NCI-H345 treated with DMSO at 0.1 percent for 48 hours (cell line): ENCODE measurements at regions not wholly inside any gene's neighbourhood (a gene's known extent, or its start where the extent isn't known, plus 50 kb on each side); places are given as distances from the start of the nearest gene placed in this dataset.
"Not testable (repeated sequence)": the region's sequence is repeated elsewhere in the genome, so short reads cannot be mapped to it uniquely, and the experiment has no call there.

Source experiments
- DNase-seq: peaks from one replicate; lab custom pipeline; 2025; ENCODE audit not compliant: unreplicated experiment; lab: John Stamatoyannopoulos, UW

DNA sequence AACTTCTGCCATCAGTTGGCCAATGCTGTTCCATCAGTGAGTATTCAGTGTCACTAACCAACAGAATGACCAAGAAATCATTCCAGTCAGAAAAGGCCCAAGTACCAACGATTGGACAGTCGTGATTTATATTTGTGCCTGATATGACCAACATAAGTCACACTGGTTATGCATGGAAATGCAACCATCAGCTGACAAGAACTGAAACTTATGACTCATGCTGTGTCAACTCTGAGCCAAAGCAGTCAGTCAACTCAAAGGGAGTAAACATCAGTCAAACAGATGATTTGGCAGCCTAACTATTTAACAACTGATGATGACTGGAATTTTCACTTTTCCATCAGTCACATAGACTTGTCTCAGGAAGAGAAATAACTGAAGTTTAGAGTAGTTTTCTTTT lies 142.4 kb downstream of the ANXA2 start:
- DNase-seq = no peak

DNA sequence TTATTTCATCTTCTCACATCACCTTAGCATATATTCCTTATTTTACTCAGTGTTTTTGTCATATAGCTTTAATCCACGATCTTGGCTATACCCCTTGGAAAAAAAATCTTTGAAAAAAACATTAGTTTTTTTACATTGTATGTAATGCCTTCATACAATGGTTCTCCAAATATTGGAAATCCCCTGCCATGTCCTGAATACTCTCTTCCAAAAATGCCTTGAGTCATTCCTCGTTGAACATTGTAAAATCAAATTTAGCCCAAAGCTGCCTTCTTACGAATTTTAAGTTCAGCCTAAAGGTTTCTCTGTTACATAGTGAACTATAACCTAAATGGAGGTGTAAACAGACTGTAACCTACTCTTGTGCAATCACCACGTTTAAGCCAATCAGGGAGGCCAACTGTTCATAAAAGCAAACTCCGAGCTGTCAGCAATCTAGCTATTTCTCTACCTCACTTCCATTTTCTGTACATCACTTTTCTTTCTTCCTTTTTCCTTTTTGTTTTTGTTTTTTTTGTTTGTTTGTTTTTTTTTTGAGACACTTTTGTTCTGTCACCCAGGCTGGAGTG lies 140.1 kb downstream of the ANXA2 start:
- DNase-seq = no peak

- no peak for DNase-seq
Observed at GRCh38 chr15:60259469-60259868, 138.3 kb downstream of the ANXA2 start.

DNA sequence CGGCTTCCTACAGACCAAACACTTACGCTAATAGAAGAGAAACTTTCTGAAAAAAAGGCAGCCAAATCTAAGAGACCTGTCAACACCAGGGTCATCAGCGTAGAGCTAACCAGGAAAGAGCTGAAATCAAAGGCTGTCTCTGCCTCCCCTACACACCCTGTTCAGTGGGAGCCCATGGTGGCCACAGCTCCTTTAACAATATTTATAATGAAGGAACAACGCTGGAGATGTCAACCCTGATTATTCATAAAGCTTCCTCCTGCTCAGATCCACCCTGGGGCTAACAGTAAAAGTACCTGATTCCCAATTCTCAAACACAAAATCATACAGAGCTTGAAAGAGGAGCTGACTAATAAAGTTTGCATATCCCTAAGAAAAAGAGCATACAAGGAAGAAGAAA lies 133.7 kb downstream of the ANXA2 start:
- DNase-seq = no peak

- DNase-seq = no peak
Observed at GRCh38 chr15:60264566-60264965, 133.2 kb downstream of the ANXA2 start.

DNA sequence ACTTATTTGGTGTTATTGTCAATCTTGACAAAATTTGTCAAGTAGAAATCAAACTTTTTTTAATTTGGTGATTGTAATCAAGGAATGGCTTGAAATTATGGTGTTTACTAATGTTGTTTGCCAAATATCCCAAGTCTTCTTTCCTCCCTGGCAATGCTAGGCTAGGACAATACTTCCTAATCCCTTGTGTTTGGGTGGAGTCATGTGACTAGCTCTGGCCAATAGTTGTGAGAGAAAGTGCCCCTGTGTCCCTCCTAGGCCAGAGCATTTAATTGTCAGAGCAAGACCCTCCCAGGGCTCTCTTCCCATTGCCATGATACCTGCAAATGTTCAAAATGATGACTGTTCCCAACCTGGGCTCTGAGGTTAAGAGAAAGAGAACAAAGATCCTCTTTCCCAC lies 132.7 kb downstream of the ANXA2 start:
- no peak for DNase-seq

DNA sequence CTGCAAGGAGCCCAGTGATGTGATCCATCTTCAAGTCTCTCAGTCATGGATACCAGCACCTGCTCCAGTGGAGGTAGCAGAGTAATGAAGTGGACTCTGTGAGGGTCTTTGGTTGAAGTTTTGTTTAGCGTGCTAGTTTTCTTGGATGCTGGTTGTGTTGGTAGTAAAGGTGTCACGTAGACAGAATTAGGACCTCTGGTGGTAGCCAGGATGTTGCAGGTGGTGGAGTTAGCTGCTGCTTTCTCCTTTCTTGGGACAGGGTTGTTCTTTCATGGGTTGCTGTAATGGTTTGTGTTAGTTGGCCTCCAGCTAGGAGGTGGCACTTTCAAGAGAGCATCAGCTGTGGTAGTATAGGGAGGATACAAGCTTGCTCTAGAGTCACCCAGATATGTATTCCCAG lies 125.2 kb downstream of the ANXA2 start:
- no peak for DNase-seq

GRCh38 chr15:60275624-60276023 lies 122.2 kb downstream of the ANXA2 start:
- DNase-seq = no peak

- DNase-seq = no peak
Observed at GRCh38 chr15:60278879-60279278, 118.9 kb downstream of the ANXA2 start.

DNA sequence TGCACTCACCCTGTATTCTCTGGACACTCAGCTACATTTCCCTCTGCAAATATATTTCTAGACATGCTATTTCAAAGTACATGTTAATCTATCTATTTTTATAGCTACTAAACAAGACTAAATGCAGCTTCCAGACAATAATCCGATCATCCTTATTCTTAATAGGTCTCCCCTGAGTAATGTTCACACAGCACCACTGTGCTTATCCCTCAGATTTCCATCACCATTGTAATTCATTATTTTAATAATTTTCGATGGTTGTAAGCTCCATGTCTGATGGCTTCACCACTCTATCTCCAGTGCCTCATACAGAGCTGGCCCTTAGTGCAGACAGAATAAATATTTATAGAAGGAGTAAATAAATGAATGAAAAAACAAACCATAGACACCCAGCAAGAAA lies 117.5 kb downstream of the ANXA2 start:
- no peak for DNase-seq

DNA sequence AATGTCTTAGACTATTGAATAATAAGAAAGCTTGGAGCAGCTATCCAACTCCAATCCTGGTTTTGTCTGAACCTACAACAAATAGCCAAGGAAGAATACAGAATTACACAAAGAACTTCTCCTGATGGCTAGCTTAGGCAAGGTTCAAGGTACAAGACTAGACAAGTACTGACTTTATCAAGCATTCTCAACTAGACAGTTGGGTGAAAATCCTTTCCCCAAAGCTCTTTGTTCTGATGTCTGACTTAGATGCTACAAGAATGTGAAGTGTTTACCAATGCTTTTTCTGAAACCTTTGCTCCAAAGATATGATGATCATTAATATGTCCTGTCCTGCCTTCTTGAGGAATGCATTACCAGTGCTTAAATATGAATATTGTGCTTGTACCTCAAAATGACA lies 113.8 kb downstream of the ANXA2 start:
- no peak for DNase-seq

GRCh38 chr15:60295901-60296300 lies 101.9 kb downstream of the ANXA2 start:
- not testable (repeated sequence) for DNase-seq

GRCh38 chr15:60297047-60297446 lies 100.7 kb downstream of the ANXA2 start:
- no peak for DNase-seq
